Glutamatergic neuron (in vitro differentiated cells): ENCODE measurements at regions not wholly inside any gene's neighbourhood (a gene's known extent, or its start where the extent isn't known, plus 50 kb on each side); places are given as distances from the start of the nearest gene placed in this dataset.

Experiments used
- DNase-seq: peaks from one replicate; pipeline ENCODE4 v3.0.0; 2022
- H3K27ac Mint-ChIP-seq: one replicate; pipeline ENCODE4 v1.8.0; 2020; ENCODE audit warnings: mild to moderate bottlenecking, mixed read lengths, inconsistent platforms; ENCODE audit not compliant: unreplicated experiment
- H3K27me3 Mint-ChIP-seq: one replicate; pipeline ENCODE4 v1.8.0; 2020; ENCODE audit warnings: mild to moderate bottlenecking, moderate library complexity, mixed read lengths, inconsistent platforms; ENCODE audit not compliant: unreplicated experiment
- H3K36me3 Mint-ChIP-seq: one replicate; pipeline ENCODE4 v1.8.0; 2020; ENCODE audit warnings: mild to moderate bottlenecking, mixed read lengths, inconsistent platforms; ENCODE audit not compliant: unreplicated experiment
- H3K4me1 Mint-ChIP-seq: one replicate; pipeline ENCODE4 v1.8.0; 2020; ENCODE audit warnings: mild to moderate bottlenecking, low read depth, mixed read lengths, inconsistent platforms; ENCODE audit not compliant: unreplicated experiment
- H3K4me3 Mint-ChIP-seq: one replicate; pipeline ENCODE4 v1.8.0; 2020; ENCODE audit warnings: mild to moderate bottlenecking, mixed read lengths, inconsistent platforms; ENCODE audit not compliant: unreplicated experiment
- H3K9me3 Mint-ChIP-seq: one replicate; pipeline ENCODE4 v1.8.0; 2020; ENCODE audit warnings: mild to moderate bottlenecking, moderate library complexity, mixed read lengths, inconsistent platforms; ENCODE audit not compliant: unreplicated experiment
- TF ChIP-seq, protein P1 (sequence below): fragments of 200-600 bp; sonication (generic); IDR thresholded peaks from one replicate; pipeline ENCODE4 v1.5.0; 2021; ENCODE audit not compliant: partially characterized antibody, unreplicated experiment

DNA sequence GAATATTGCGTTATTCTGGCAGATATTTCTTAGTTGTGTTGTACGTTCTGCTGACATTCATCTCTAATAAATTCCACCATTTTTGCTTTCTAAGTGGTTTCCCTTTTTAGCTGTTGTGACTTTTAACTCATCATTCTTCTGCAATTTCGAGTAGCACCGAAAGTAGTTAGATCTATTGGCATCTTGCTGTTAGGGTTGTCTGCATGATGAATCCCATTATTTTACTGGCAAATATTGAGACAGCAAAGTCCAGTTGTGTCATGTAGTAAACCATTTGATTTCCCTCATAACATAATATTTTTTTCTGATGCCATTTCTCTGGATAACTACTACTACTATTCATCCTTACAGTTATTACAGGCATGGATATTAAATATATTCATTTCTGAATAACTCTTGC lies 143.9 kb downstream of the SLITRK1 start:
- no peaks in the 10 kb centered on the region for H3K27me3 Mint-ChIP-seq
- H3K4me3 Mint-ChIP-seq: no peak overlapping the region
- TF ChIP-seq, protein P1, sequence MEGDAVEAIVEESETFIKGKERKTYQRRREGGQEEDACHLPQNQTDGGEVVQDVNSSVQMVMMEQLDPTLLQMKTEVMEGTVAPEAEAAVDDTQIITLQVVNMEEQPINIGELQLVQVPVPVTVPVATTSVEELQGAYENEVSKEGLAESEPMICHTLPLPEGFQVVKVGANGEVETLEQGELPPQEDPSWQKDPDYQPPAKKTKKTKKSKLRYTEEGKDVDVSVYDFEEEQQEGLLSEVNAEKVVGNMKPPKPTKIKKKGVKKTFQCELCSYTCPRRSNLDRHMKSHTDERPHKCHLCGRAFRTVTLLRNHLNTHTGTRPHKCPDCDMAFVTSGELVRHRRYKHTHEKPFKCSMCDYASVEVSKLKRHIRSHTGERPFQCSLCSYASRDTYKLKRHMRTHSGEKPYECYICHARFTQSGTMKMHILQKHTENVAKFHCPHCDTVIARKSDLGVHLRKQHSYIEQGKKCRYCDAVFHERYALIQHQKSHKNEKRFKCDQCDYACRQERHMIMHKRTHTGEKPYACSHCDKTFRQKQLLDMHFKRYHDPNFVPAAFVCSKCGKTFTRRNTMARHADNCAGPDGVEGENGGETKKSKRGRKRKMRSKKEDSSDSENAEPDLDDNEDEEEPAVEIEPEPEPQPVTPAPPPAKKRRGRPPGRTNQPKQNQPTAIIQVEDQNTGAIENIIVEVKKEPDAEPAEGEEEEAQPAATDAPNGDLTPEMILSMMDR: no peak
- no peak for DNase-seq
- H3K36me3 Mint-ChIP-seq: no peaks in the 10 kb centered on the region
- H3K27ac Mint-ChIP-seq: no peak overlapping the region
- no peaks in the 10 kb centered on the region for H3K9me3 Mint-ChIP-seq
- no peaks in the 10 kb centered on the region for H3K4me1 Mint-ChIP-seq

DNA sequence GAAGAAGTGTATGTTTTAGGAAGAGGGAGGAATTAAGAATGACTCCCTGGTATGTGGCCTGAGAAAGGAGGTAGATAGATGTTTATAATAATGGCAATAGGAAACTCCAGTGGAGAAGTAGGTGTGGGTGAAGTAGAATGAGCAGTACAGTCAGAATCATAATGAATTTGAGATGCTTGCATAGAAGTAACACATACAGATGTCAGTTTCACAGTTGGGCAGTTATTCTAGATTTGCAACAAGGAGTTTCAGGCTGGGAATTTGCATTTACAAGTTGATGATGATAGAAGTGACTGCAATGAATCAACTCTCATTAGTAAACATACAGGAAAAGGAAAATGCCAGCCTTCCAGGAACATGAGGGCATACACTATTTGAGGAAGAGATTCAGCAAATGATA lies 149.0 kb downstream of the SLITRK1 start:
- no peak overlapping the region for H3K27ac Mint-ChIP-seq
- H3K4me1 Mint-ChIP-seq: no peaks in the 10 kb centered on the region
- no peak overlapping the region for H3K4me3 Mint-ChIP-seq
- H3K27me3 Mint-ChIP-seq: peaks cover 2% of the 10 kb centered on the region
- H3K36me3 Mint-ChIP-seq: no peaks in the 10 kb centered on the region
- DNase-seq: no peak
- TF ChIP-seq, protein P1: no peak
- no peaks in the 10 kb centered on the region for H3K9me3 Mint-ChIP-seq

DNA sequence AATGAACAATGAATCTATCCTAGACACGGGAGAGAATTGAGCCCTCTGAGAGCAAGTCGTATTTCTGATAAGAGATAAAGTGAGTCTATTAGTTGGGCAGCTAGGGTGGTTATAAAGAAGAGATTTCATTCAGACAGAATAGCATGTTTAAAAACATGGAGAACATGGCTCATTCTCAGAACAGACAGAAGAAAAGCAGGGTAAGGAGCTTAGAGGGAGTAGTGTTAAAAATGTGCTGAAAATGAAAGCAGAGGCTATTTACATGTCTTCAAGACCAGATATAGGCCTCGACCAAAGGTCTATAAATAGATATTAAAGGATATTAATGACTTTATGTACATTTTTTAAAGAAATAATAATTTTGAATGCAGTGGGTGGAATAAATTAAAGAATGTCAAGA lies 149.5 kb downstream of the SLITRK1 start:
- TF ChIP-seq, protein P1: no peak
- no peaks in the 10 kb centered on the region for H3K9me3 Mint-ChIP-seq
- H3K27me3 Mint-ChIP-seq: peaks cover 2% of the 10 kb centered on the region
- no peaks in the 10 kb centered on the region for H3K36me3 Mint-ChIP-seq
- no peak overlapping the region for H3K27ac Mint-ChIP-seq
- H3K4me3 Mint-ChIP-seq: no peak overlapping the region
- DNase-seq: no peak
- H3K4me1 Mint-ChIP-seq: no peaks in the 10 kb centered on the region

DNA sequence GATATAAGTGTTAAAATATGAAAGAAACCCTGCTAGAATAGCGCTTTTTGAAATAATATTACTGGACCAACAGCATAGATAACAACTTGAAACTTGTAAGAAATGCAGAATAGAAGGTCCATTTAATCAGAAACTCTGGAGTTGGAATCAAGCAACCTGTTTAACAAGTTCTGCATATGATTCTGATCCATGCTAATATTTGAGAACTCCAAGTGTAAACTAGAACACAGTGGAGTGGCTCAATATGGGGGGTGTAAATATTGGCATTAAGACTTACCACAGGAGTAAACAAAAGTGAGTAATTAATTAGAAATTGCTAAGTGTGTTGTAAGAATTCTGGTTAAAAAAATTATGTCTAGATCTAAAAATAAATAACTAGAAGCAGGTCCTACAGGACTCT lies 151.2 kb downstream of the SLITRK1 start:
- H3K27ac Mint-ChIP-seq: no peak overlapping the region
- peaks cover 2% of the 10 kb centered on the region for H3K27me3 Mint-ChIP-seq
- H3K9me3 Mint-ChIP-seq: no peaks in the 10 kb centered on the region
- TF ChIP-seq, protein P1: no peak
- no peak for DNase-seq
- H3K36me3 Mint-ChIP-seq: no peaks in the 10 kb centered on the region
- H3K4me3 Mint-ChIP-seq: no peak overlapping the region
- no peaks in the 10 kb centered on the region for H3K4me1 Mint-ChIP-seq

DNA sequence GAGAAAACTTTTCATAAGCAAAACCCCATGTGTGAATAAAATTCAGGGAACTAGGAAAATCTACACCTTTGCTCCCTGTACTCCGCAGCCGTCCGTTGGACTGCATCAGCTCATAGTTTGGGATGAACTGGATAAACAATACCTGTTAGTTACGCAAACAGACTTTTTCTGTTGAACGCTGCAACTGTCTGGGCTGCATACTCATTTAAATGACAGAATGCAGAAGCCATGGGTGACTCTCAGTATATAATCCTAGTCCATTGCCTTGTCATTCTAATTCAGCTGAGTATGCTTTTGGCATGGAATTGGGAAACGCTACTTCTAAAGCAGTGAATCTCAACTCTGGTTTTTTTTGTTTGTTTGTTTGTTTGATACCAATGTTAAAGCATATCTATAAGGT lies 151.6 kb downstream of the SLITRK1 start:
- Mint-ChIP-seq H3K9me3 (no peaks in the 10 kb centered on the region), H3K4me1 (no peaks in the 10 kb centered on the region), H3K27ac (no peak overlapping the region), H3K27me3 (peaks cover 2% of the 10 kb centered on the region), H3K36me3 (no peaks in the 10 kb centered on the region), H3K4me3 (no peak overlapping the region)
- TF ChIP-seq, protein P1: no peak
- no peak for DNase-seq
